CD4-positive, alpha-beta T cell treated with Interleukin-12 subunit alpha and Interleukin-12 subunit beta, for 1 hour (primary cell): ENCODE measurements at regions not wholly inside any gene's neighbourhood (a gene's known extent, or its start where the extent isn't known, plus 50 kb on each side); places are given as distances from the start of the nearest gene placed in this dataset.
"Not testable (repeated sequence)": the region's sequence is repeated elsewhere in the genome, so short reads cannot be mapped to it uniquely, and the experiment has no call there.

ENCODE experiments used
- DNase-seq: peaks from one replicate; pipeline ENCODE4 v3.0.0-alpha.2; 2020

- no peak for DNase-seq
Observed at GRCh38 chr5:91754990-91755389, 371.9 kb upstream of the ARRDC3 start.

- not testable (repeated sequence) for DNase-seq
Observed at GRCh38 chr5:91744470-91744869, 361.4 kb upstream of the ARRDC3 start.

- no peak for DNase-seq
Observed at GRCh38 chr5:91742550-91742949, 359.4 kb upstream of the ARRDC3 start.

- DNase-seq = no peak
Observed at GRCh38 chr5:91741764-91742505, 358.8 kb upstream of the ARRDC3 start.

GRCh38 chr5:91730026-91730425 is 346.9 kb upstream of the ARRDC3 start:
- no peak for DNase-seq

- DNase-seq = no peak
Observed at GRCh38 chr5:91727463-91727862, 344.3 kb upstream of the ARRDC3 start.

- DNase-seq = no peak
Observed at GRCh38 chr5:91722736-91723467, 339.8 kb upstream of the ARRDC3 start.

- no peak for DNase-seq
Observed at GRCh38 chr5:91712718-91713117, 329.6 kb upstream of the ARRDC3 start.

GRCh38 chr5:91707521-91707841 is 324.4 kb upstream of the ARRDC3 start:
- DNase-seq = no peak

GRCh38 chr5:91706785-91707520 is 323.8 kb upstream of the ARRDC3 start:
- no peak for DNase-seq

GRCh38 chr5:91703128-91703527 is 320.0 kb upstream of the ARRDC3 start:
- DNase-seq = no peak

- no peak for DNase-seq
Observed at GRCh38 chr5:91699429-91699828, 316.3 kb upstream of the ARRDC3 start.

- no peak for DNase-seq
Observed at GRCh38 chr5:91691592-91691991, 308.5 kb upstream of the ARRDC3 start.

- DNase-seq = no peak
Observed at GRCh38 chr5:91690921-91691320, 307.8 kb upstream of the ARRDC3 start.

GRCh38 chr5:91687430-91687829 is 304.3 kb upstream of the ARRDC3 start:
- DNase-seq = no peak

GRCh38 chr5:91684625-91685024 is 301.5 kb upstream of the ARRDC3 start:
- DNase-seq = no peak

- no peak for DNase-seq
Observed at GRCh38 chr5:91670563-91670962, 287.4 kb upstream of the ARRDC3 start.

- no peak for DNase-seq
Observed at GRCh38 chr5:91670122-91670521, 287.0 kb upstream of the ARRDC3 start.

GRCh38 chr5:91668261-91668660 is 285.1 kb upstream of the ARRDC3 start:
- DNase-seq = no peak

- no peak for DNase-seq
Observed at GRCh38 chr5:91652678-91653077, 269.6 kb upstream of the ARRDC3 start.

- DNase-seq = no peak
Observed at GRCh38 chr5:91651704-91652103, 268.6 kb upstream of the ARRDC3 start.

- no peak for DNase-seq
Observed at GRCh38 chr5:91645347-91645746, 262.2 kb upstream of the ARRDC3 start.

GRCh38 chr5:91643797-91644196 is 260.7 kb upstream of the ARRDC3 start:
- no peak for DNase-seq

- no peak for DNase-seq
Observed at GRCh38 chr5:91642581-91642980, 259.5 kb upstream of the ARRDC3 start.
